ENCODE measurements at regions not wholly inside any gene's neighbourhood (a gene's known extent, or its start where the extent isn't known, plus 50 kb on each side); places are given as distances from the start of the nearest gene placed in this dataset.

DNA sequence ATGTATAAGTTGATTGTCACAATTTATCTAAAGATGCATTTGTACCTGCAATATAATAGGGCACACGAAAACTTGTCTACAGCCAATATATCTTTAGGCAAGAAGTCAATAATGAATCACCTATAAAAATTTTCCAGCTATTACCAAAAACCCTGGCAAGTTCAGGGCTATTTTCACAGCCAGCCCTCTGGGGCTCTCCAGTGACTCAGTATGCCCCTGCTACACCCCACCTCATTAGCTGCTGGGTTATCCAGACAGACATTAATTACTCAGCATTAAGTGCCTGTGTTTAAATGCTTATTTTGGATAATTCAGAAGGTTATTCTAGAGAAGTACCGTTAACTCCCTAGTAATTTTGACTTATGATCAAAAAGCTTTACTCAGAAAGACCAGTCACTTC is 220.2 kb downstream of the TBX15 start:
- no peaks in the 10 kb centered on the region for H3K36me3 Mint-ChIP-seq
- no peak overlapping the region for H3K4me3 ChIP-seq (replicated peaks in 1 of 3; ENCODE audit: low read depth in 2 of 3, low read length in 3 of 3)
- WGBS (ENCODE audit: insufficient coverage): no CpG with 5 or more reads among the region's 2 CpGs
- H3K27me3 ChIP-seq (ENCODE audit: control insufficient read depth in 2 of 2, insufficient read depth in 2 of 2, low read length in 2 of 2): no peaks in the 10 kb centered on the region
- no peak overlapping the region for H3K9ac ChIP-seq (ENCODE audit: insufficient read depth, low read length, poor library complexity, severe bottlenecking)
- H3K9me3 Mint-ChIP-seq: peaks cover under 1 to 4% (median 2%) of the 10 kb centered on the region in 7 donors
- TF ChIP-seq, protein P1, sequence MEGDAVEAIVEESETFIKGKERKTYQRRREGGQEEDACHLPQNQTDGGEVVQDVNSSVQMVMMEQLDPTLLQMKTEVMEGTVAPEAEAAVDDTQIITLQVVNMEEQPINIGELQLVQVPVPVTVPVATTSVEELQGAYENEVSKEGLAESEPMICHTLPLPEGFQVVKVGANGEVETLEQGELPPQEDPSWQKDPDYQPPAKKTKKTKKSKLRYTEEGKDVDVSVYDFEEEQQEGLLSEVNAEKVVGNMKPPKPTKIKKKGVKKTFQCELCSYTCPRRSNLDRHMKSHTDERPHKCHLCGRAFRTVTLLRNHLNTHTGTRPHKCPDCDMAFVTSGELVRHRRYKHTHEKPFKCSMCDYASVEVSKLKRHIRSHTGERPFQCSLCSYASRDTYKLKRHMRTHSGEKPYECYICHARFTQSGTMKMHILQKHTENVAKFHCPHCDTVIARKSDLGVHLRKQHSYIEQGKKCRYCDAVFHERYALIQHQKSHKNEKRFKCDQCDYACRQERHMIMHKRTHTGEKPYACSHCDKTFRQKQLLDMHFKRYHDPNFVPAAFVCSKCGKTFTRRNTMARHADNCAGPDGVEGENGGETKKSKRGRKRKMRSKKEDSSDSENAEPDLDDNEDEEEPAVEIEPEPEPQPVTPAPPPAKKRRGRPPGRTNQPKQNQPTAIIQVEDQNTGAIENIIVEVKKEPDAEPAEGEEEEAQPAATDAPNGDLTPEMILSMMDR (IDR thresholded peaks at IDR 0.05): no peak
- H3K27ac ChIP-seq (ENCODE audit: low read depth in 1 of 2, low read length in 2 of 2): no peak overlapping the region
- H2AFZ ChIP-seq (ENCODE audit: insufficient read depth, low read depth, low read length, poor library complexity, severe bottlenecking): no peak overlapping the region
- no peaks in the 10 kb centered on the region for H3K79me2 ChIP-seq (ENCODE audit: insufficient read depth, low read length)
- intact Hi-C loops (cut with micrococcal nuclease): no loop called here
- no peaks in the 10 kb centered on the region for H3K9me3 ChIP-seq (replicated peaks in 1 of 2; ENCODE audit: control insufficient read depth in 1 of 2, insufficient read depth in 1 of 2, low read length in 2 of 2)
- no peaks in the 10 kb centered on the region for H3K4me1 ChIP-seq (ENCODE audit: control insufficient read depth in 1 of 2, insufficient read depth in 2 of 2, low read length in 2 of 2)
- no peaks in the 10 kb centered on the region for H3K27me3 Mint-ChIP-seq (ENCODE audit: low read depth in 3 of 3)
- no peak overlapping the region for H3K4me3 Mint-ChIP-seq
- H3K4me1 Mint-ChIP-seq: no peaks in the 10 kb centered on the region
- H3K27ac Mint-ChIP-seq: no peak overlapping the region
- no peaks in the 10 kb centered on the region for H3K36me3 ChIP-seq (replicated peaks in 1 of 2; ENCODE audit: control insufficient read depth in 1 of 2, insufficient read depth in 2 of 2, low read length in 2 of 2)
- no peak for DNase-seq
- H4K20me1 ChIP-seq (ENCODE audit: insufficient read depth, low read length): no peaks in the 10 kb centered on the region
- no peak overlapping the region for H3K4me2 ChIP-seq (replicated peaks; ENCODE audit: extremely low read depth, low read length, poor library complexity, severe bottlenecking)

DNA sequence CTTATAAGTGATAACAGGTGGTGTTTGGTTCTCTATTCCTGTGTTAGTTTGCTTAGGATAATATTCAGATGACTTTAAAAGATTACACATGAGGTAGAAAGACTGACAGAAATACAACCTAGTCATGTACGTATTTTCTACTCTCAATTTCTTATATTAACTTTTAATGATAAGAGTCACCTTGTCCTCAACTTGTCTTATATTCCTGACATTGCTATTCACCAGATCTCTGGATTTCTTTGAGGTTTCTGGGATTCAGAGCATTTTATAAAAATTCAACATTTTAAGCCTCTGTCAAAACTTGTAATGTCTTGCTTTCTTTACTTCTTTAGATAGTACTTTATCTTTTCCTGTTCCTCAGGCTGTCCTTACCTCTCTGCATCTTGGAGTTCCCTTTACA is 234.2 kb downstream of the TBX15 start:
- no peaks in the 10 kb centered on the region for H3K4me1 Mint-ChIP-seq
- H3K27ac Mint-ChIP-seq: no peak overlapping the region
- Histone ChIP-seq H3K4me2 (replicated peaks; ENCODE audit: extremely low read depth, low read length, poor library complexity, severe bottlenecking) (no peak overlapping the region), H3K4me3 (replicated peaks in 1 of 3; ENCODE audit: low read depth in 2 of 3, low read length in 3 of 3) (no peak overlapping the region), H3K9ac (ENCODE audit: insufficient read depth, low read length, poor library complexity, severe bottlenecking) (no peak overlapping the region), H3K79me2 (ENCODE audit: insufficient read depth, low read length) (no peaks in the 10 kb centered on the region), H3K4me1 (ENCODE audit: control insufficient read depth in 1 of 2, insufficient read depth in 2 of 2, low read length in 2 of 2) (no peaks in the 10 kb centered on the region), H3K27me3 (ENCODE audit: control insufficient read depth in 2 of 2, insufficient read depth in 2 of 2, low read length in 2 of 2) (no peaks in the 10 kb centered on the region), H4K20me1 (ENCODE audit: insufficient read depth, low read length) (no peaks in the 10 kb centered on the region), H3K36me3 (replicated peaks in 1 of 2; ENCODE audit: control insufficient read depth in 1 of 2, insufficient read depth in 2 of 2, low read length in 2 of 2) (no peaks in the 10 kb centered on the region), H3K9me3 (replicated peaks in 1 of 2; ENCODE audit: control insufficient read depth in 1 of 2, insufficient read depth in 1 of 2, low read length in 2 of 2) (no peaks in the 10 kb centered on the region), H2AFZ (ENCODE audit: insufficient read depth, low read depth, low read length, poor library complexity, severe bottlenecking) (no peak overlapping the region), H3K27ac (ENCODE audit: low read depth in 1 of 2, low read length in 2 of 2) (no peak overlapping the region)
- peaks cover 0 to 5% (median 3%) of the 10 kb centered on the region in 7 donors for H3K9me3 Mint-ChIP-seq
- no peak overlapping the region for H3K4me3 Mint-ChIP-seq
- no peak for DNase-seq
- no peaks in the 10 kb centered on the region for H3K36me3 Mint-ChIP-seq
- TF ChIP-seq, protein P1 (IDR thresholded peaks at IDR 0.05): no peak
- intact Hi-C loops (cut with micrococcal nuclease): no loop called here
- H3K27me3 Mint-ChIP-seq (ENCODE audit: low read depth in 3 of 3): no peaks in the 10 kb centered on the region
- no CpG with 5 or more reads among the region's 1 CpG for WGBS (ENCODE audit: insufficient coverage)
